HG03196 (cell line): ENCODE measurements at regions not wholly inside any gene's neighbourhood (a gene's known extent, or its start where the extent isn't known, plus 50 kb on each side); places are given as distances from the start of the nearest gene placed in this dataset.

Source experiments
- ATAC-seq: cut with Tn5 transposase; IDR thresholded peaks from one replicate; pipeline ENCODE4 v1.9.1; 2021; ENCODE audit not compliant: unreplicated experiment

DNA sequence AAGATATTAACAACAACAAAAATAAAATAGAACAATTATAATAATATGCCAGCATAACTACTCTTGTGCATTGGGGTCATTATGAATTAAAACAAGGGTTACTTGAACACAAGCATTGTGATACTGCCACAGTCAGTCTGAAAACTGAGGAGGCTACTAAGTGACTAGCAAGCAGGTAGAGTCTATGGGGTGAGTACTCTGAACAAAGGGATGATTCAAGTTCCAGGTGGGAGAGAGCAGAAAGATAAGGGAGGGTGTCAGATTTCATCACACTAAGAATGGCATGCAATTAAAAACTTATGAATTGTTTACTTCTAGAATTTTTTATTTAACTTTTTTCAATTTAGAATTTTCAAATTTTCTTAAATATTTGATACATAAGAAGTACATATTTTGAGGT lies 754.4 kb upstream of the GOLIM4 start:
- ATAC-seq = no peak

DNA sequence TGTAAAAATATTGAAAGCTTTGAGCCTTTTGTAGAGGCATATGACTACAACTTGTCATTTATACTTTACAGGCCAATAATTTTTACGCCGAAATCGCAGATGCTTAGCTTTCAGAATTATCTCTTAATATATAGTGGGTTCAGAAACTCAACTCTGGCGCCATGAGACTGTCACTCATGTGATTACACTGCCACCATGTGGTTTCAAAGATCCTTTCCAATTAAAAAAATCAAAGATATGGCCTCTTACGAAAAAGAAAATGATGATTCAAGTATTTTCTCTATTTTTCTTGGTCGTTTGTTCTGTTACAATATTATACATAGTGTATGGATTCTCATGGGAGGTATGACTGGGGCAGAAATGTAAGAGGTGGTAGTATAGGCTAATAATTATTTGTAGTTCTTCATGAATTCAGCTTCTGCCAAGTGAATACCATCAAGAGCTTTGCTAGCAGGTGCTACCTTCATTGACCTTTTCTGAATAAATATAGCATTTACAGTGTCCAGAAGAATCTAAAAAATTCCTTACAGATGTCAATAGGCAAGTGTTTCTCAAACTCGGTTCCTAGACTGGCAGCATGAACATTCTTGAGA lies 751.7 kb upstream of the GOLIM4 start:
- no peak for ATAC-seq

DNA sequence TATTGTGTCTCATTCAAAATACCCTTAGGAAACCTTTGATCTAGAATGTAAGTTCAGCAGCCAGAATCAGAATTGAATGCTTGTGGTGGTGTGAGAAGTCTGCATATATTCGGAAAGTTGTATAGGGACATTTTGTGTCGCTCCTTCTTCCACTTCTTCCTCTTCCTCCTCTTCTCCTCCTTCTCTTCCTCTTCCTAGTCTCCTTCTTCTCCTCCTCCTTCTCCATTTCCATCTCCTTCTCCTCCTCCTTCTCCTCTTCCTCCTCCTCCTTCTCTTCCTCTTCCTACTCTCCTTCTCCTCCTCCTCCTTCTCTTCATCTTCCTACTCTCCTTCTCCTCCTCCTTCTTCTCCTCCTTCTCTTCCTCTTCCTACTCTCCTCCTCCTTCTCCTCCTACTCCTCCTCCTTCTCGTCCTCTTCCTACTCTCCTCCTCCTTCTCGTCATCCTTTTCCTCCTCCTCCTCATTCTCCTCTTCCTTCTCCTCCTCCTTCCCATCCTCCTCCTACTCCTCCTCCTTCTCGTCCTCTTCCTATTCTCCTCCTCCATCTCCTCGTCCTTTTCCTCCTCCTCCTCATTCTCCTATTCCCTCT lies 749.3 kb upstream of the GOLIM4 start:
- ATAC-seq = no peak

DNA sequence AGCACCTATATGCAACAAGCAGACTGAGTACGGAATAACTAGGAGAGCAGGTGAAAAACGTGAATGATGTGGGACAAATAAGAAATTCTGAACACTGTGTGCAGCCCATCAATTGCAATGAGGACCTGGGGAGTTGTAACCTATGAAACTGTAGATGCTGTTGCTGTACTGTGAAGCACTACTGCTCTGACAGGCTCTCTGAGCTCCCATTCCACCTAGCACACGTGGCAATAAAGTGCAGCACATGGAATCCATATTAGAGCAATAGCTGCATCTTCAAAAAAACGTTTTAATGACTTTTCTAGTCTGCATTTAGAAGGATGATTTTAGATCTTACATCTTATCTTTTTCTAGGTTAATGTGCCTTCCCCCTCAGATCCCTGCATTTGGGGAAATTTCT lies 748.7 kb upstream of the GOLIM4 start:
- ATAC-seq = no peak

DNA sequence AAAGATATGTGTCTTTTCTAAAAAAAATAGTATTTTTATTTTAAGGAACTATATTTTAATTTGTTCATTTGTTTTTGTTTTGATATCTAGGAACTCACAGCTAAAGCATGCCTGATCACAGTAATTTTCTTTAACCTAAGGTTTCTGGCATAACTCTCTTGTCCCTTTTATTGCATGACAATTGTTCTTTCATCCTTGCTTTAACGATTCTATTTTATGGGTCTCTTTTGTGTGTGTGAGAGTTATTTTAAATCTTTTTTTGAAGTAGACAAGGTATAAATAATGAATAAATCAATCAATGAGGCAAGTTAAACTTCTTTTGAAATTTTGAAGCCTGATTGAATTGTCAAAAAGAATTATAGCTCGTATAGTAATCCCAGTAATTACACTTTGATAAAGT lies 747.8 kb upstream of the GOLIM4 start:
- ATAC-seq = no peak

DNA sequence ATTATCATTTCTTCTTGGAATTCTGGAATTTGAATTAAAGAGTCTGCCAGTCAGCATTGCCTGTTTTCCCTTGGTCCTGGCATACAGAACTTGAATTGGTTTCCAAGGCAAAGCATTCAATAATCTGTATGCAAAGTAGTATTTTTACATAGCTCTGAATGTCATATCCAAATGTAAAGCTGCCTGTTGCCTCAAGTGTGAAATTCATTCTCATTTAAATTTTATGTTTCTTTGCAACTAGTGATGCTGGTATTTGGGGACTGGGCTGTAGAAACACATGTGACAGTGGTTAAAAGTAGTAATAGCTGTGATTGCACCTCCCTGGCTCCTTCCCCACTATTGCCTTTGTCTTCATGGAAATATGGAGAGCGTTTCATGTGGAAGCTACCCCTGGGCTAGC lies 743.9 kb upstream of the GOLIM4 start:
- ATAC-seq = no peak

DNA sequence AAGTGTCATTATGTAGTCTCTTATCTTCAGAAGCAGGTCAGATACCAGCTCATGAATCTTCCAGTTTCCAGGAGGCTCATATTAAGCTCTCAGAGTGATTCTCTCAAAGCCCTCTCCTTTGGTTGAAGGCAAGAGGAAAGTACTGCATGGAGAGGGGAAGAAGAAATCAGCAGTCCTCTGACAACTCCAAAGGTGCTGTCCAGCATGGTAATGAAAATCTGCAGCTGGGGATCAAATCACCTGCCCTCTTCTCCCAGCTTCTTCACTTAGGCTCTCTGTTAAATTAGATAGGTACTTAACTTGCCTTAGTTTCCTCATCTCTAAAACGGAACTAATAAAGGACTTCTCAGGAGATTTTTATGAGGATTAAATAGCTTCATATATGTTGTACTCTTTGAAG lies 738.8 kb upstream of the GOLIM4 start:
- no peak for ATAC-seq

DNA sequence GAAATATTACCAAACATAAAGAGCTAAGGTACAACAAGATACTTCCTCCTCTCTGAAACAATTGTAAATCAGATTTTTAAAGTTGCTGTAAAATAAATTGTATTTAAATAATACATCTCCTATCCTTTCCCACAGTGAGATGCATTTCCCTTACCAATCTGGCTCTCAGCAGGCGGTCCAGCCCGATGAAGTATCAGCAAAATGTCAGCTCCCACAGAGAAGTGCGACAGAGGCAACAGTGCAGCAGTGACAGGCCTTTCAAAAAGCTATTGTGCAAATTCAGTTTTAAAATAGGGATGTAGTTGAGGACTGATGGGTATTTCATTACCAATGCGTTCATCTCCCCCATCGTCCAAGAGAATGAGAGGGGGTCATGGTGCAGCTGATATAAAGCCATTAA lies 733.2 kb upstream of the GOLIM4 start:
- ATAC-seq = no peak

DNA sequence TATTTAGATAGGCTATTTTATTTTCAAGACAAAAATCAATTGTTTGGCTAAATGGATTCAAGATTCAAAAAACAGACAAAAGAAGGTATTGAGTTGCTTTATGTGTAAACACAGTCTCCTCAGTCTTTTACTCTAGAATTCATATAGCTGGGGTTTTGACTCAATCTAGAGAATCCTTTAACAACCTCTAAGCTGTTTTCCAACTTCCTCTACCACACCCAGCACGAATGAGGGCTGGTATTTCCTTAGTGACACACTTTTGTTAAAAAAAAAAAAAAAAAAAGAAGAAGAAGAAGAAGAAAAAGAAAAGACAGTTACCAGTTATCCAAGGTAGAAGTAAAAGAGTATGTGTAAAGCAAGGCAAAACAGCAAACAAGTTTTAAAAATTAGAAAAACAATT lies 732.8 kb upstream of the GOLIM4 start:
- ATAC-seq = no peak

DNA sequence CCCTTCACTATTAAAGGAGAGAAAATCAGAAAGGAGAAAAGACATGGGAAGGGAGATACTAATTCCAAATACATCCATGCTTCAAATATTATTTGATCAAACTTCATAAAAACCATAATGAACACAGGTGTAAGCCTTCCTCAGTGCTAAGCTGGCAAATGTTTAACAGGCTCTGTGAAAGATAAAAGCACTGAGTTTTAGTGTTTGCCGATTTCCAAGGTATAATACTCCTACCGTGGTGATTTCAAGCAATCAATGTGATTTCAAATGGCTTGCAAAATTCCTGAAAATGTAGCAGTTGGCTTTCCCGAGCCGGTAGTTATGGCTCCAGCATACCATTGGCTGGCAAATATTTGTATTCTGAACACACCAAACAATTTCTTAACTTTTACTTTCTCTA lies 732.3 kb upstream of the GOLIM4 start:
- ATAC-seq = no peak

DNA sequence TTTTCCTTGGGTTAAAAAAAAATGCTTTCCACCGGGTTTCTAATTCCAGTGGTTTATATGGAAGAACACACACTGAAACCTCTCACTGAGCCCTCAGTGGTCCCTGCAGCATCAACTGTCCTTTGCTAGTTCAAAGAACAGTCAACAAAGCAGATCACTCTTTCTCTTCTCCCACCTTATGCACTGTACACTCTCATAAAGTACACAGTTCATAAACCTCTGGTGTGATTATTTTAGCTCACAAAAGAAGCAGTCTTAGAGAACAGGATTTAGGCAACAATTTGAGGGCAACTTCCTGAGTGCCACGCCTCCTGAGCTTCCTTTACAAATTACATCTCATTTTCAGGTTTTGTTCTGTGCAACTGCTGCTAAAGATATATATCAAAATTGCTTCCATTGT lies 728.4 kb upstream of the GOLIM4 start:
- ATAC-seq = no peak

DNA sequence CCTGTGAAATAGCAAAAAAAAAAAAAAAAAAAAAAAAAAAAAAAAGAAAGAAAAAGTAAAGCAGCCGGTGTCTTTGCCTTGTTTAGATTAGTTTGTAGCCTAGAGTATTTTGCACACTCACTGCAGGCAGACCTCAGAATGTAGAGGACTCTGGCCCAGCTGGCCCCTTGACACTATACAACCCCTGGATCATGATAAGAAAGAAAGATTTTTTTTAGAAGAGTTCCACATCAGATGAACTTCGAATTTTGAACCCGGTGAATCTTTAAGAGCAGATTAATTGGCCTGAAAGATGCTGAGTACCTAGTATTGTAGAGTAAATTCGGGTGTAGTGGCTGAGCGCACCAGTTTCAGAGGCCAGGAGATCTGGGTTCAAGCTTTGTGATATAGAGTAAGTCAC lies 727.7 kb upstream of the GOLIM4 start:
- no peak for ATAC-seq

DNA sequence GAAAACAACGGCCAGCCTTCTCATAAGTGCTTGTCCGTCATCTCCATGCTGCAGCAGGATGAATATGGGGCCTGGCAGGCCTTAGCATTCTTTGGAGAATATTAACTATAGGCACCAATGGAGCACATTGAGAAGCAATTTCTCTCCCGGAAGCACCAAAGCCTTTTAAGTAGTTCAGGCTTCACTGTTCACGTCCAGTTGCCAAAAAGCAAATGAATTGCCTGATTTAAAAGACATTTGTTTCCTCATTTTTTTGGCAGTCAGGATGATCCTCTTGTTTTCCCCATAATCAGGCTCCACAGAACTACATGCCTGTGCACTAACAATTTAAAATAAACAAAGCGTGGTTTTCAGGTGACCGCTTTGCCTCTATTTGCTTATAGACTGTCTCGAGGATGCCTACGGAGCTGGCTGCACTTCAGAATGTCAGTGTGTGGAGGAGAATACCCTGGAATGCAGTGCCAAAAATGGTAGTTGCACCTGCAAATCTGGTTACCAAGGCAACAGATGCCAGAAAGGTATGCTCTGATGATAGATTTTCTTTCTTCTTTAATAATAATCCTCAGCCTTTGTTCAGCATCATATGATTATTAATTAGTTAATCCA lies 725.2 kb upstream of the GOLIM4 start:
- ATAC-seq = no peak

DNA sequence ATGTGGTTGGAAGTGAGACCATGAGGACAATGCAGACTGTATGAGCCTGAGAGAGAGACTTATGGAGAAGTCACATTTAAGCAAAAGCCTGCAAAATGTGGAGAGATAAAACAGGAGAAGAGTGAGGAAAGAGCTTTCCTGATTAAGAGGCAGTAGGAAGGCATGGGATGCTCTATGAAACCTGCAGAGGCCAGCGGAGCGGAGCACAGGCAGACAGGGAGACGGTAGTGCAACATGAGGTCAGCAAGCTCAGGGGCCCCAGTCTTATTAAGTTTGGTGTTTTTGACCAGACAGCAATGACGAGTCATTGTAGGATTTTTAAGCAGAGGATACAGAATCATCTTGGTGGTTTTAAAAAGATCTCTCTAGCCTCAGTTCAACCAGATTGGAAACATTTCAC lies 721.5 kb upstream of the GOLIM4 start:
- ATAC-seq = no peak

DNA sequence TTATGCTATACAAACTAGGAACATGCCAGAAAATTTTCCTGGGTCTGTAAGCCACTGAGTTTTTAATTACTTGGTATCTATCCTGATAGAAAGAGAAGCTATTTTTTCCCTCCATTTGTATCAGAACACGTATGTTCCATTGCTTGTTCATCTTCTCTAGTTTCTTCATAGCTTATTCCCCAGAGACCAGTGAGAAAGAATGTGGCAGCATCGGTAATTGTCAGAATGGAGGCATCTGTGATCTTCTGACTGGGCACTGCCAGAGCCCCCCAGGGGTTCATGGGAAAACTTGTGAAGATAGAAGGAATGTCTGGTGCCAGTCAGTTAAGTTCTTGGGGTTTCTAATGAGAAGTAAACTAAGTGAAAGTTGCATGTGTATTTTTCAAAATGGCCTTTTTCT lies 720.2 kb upstream of the GOLIM4 start:
- ATAC-seq = no peak

DNA sequence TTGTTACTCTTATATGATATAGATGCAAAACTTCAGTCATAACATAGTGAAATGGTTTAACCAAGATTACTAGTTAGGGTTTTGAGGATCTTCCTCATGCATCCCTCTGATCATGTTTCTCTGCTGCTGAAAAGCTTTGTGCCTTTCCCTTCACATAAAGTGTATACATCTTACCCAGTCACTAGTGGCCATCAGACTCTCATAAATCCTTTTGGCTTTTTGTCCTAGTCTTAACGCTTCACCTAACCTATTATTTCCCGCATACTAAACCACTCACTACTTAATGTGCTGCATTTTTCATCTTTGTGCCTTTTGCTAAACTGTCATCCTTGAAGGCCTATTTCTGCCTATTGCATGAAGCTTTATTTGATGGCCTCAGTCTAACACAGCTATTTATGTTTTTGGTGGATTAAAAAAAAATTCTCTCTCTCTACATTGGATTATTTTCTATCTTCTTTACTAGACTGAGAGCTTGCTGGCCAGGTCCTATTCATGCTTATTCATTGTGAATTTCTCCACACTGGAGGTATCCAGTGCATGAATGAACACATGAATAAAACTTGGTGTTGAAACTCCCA lies 717.6 kb upstream of the GOLIM4 start:
- ATAC-seq = no peak

DNA sequence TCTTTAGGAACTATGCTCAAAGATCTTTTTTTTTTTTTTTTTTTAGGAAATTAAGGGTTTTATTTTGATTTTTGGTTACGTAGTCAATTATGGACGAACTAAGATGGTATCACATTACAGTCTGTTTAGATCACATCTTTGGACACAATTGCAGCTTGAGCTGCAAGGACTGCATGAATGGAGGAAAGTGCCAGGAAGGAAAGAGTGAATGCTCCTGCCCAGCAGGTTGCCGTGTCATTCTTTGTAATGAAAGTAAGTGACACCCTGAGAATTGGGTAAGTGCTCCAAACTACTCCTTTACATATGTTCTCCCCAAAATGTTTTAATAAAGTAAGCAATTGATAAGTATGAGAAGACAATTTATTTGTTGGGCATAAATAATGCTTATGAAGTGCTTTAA lies 716.5 kb upstream of the GOLIM4 start:
- ATAC-seq = no peak

DNA sequence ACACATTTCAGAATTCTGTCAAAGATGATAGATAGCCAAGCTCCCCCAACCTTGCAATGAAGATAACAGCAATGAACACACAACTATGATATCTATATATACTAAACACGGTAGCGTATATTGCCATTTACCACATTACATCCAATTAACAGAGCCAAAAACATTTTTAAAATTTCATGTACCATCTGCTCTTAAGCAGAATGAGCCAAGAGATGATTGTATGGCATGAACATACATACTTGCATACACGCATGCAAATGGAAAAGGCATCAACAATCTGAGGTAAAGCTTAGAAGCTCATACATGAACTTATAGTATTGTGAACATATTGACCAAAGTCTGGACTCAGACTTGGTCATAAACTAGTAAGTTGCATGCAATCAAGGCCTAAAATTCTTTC lies 712.9 kb upstream of the GOLIM4 start:
- no peak for ATAC-seq

DNA sequence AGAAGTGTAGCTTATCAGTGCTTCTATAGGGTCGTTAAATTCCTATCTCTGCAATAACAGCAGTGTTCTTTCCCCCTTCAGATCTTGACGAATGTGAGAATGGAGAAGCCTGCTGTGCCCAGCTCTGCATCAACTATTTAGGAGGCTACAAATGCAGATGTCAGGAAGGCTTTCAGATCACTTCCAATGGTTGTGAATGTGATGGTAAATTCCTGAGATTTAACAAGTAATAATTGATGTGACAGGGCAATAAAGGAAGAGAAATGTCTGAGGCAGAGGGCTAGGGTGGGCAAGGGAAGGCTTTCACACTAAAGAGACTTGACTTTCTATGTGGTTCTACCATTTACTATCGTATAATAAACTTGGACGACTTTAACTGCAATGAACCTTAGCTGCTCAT lies 711.7 kb upstream of the GOLIM4 start:
- ATAC-seq = no peak

DNA sequence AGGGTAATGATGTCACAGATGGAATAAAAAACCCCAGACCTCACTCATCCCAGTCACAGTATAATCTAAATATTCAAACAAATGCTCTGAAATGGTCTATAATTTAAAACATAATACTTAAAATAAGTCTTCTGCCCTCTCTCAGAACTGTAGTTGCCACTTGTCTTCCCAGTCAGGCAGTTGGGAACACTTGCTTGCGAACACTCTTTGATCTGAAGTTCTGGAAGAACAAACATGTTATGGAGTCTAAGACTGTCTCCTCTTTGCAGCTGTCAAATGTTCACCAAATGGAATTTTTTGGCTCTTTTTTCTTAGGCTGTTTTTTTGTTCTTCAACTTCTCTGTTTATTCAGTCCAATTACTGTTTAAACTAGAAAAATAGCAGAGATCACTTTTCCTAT lies 711.1 kb upstream of the GOLIM4 start:
- no peak for ATAC-seq

DNA sequence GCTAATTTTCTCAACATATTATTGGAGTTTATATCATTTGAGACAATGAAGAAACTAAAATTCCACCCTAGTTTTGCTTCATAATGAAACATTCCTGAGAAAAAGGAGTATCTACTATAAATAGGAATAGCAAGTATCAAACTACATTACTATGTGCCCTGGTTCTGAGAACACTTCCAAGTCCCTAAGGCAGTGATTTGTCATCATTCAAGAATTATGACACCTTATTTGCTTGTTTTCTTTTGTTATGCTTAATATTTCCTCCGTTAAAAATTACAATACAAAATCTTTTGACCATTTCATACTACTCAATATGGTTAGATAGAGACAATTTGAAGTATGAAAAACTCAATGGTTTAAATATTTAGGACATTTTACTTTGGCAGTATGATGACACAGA lies 707.8 kb upstream of the GOLIM4 start:
- no peak for ATAC-seq

DNA sequence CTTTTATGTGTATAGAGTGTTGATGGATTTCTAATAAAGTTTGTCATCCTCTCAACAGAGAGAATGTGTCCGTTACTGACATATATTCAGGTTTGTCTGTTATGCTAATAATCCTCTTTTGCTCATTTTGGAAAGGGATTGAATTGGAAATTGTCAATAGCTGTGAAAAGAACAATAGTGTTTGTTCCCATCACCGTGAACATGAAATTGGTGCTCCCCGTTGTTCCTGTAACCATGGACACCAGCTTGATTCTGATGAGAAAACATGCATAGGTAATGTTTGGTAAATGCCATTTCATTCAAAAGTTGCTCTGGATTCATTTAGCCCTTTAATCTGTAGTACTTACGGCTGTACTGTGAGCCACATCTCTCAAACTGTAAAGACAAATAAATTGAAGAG lies 707.0 kb upstream of the GOLIM4 start:
- ATAC-seq = no peak

DNA sequence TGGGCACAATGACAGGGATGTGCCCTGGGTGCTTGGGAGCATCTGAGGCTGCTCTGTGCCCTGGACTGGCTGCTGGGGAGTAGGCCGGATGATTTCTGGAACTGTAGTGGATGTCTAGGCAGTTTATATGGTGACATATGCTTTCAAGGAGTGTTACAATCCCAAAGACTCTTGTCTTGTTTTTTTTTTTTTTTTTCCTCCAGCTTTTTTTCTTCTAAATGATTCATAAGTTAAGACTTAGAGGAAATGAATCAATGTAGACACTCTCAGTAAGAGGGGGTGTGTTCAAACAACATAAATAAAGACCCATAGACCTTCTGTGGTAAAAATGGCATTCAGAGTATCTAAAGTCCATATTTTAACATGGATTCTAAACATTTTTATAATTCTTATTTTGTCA lies 706.1 kb upstream of the GOLIM4 start:
- no peak for ATAC-seq
